ENCODE measurements at regions not wholly inside any gene's neighbourhood (a gene's known extent, or its start where the extent isn't known, plus 50 kb on each side); places are given as distances from the start of the nearest gene placed in this dataset.

DNA sequence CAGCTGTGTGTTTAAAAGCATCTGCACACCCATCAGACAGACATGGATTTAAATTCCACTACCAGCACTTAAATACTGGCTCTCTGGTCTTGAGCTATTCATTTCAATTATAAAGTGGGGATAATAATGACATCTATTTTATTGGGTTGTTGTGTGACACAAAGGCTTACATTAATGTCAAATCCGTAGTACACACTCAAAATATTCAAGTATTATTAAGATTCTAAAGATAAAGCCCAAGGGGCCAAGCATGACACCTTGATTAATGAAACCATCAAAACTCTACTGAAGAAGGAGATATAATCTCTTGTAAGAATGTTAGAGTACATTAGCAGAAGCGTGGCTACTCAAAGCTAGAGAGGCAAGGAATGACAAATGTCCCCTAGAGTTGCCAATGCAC is 743.0 kb downstream of the KCTD16 start:
- DNase-seq: no peak

DNA sequence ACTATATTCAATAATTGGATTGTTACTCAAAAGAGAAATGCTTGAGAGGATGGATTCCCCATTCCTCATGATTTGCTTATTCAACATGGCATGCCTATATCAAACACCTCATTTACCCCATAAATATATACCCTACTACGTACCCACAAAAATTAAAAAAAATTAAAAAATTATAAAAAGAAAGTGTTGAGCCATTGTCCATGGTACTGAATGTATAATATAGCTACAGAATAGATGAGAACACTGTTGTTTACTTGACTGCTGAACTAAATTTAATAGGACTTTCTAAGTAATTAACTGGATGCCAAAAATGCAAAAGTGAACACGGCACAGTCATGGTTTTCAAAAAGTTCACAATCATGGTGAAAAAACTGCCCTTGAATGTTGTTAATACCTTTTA is 725.8 kb downstream of the KCTD16 start:
- DNase-seq: no peak

DNA sequence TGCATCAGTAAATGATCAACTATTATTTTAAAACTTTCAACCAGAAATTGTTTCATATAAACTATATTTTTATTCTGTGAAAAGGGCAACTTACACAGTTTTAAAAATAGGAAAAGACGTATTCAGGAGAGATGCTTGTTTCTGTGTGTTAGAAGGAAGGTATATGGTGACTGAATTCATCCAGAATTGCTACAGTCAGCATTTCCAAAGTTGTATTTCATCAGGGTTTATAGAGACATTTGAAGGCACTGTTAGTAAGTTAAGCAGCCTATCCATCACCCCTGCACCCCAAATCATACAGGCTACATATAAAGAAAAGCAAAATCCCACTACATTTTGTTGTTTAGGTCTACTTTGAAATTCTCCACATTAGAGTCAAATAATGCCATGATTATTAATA is 716.0 kb downstream of the KCTD16 start:
- DNase-seq: no peak

DNA sequence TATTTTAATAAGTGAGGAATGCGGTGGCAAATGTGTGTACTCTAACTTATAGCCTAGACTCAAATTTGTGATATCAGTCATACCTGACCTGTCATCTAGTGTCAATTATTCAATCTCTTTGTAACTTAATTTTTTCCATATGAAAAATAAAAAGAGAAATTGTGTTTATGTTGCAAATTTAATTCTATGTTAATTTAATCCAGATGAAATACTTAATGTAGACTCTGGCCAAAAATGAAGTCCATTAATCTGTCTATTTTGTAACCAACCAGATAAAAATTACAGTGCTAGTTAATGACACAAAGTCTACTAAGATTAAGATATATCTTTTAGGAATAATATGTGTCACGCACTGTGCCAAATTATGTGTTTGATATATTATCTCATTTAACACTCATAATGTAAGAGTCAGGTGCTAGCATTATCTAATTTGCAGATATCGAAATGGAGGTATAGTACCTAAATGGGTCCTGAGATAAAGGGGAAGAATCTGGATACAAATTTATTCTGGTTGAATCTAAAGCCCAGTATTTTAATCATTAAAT is 712.1 kb downstream of the KCTD16 start:
- no peak for DNase-seq

DNA sequence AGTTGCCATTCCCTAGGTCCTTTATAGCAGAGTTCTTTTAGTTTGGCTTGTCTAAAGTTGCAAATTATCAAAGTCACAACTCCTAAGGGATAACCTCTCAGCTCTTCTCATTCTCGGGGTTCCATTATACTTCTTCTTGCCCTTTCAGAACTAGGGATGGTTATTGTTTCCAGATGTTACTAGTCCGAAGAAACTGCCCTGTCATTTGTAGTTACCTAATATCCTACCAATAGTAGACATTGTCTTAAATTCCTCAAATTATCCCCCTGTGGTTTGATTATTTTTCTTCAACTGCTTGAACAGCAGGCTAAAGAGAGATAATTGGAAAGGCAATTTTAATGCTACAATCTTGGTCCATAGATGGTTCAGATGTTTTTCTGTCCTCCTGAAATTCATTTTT is 709.8 kb downstream of the KCTD16 start:
- DNase-seq: no peak

DNA sequence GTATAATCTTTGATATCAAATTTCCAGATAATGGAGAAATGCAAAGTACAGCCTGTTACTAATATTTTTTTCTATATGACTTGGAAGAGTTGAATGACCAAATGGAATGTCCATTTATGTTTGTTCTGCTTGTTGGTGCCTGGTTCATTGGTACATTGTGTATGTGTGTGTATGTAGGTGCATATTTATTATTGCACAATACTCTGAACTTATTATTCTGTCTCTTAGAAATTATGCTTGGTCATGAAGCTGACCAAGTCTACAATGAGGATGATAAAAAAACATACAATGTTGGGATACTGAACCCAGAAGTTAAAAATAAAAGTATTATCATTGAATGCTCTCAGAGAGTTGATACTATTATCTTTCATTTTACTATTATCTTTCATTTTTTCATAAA is 706.3 kb downstream of the KCTD16 start:
- no peak for DNase-seq

DNA sequence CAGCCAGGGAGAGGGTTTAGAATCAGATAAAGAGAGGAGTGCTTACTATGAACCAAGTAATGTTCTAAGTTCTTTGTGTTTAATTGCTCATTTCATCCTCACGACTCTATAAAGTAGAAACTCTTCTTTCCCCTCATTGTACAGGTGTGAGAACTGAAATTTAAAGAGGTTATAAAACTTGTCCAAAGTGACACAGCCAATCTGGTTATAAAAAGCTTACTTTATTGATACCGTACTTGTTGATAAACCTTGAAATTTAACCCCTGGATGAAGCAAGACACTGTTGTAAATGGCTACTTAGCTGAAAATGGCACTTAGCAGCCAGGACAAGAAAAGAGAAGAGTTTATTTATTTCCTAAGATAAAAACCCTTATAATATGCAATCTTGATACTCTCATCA is 702.4 kb downstream of the KCTD16 start:
- DNase-seq: no peak

DNA sequence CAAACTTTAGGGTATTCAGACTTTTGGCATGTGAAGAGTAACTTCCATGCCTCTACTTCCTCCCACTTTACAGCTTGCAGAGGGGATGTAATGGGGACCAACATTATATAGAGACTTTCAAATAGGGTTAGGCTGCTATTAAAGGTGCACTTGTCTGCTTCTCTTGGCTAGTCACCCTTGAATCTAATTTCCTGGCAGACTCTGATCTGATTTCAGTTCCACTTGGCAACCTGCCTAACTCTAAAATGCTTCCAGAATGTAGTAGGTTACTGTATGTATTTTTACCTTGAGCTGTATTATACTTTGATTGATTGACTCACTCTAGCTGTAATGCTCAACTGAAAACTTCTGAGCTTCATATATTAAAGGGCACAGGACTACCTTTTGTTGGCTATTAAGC is 693.4 kb downstream of the KCTD16 start:
- DNase-seq: no peak

DNA sequence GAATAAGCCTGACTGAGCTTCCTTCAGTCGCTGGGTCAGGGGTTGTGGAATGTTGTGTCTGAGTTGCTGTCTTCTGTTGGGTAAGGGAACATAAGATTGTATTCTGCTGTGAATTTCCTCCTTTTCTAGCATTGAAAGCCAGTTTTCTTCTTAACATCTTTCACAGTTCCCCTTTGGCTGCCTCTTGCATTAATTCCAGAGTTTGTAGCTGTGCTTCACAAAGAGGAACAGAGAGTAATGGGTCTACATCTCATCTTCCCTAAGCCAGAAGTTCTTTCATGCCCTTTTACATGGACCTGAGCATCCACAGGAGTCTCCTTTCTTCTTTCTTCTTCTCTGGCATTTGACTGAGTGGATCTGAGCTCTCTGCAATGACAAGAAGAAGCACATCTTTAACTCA is 686.8 kb downstream of the KCTD16 start:
- DNase-seq: no peak

DNA sequence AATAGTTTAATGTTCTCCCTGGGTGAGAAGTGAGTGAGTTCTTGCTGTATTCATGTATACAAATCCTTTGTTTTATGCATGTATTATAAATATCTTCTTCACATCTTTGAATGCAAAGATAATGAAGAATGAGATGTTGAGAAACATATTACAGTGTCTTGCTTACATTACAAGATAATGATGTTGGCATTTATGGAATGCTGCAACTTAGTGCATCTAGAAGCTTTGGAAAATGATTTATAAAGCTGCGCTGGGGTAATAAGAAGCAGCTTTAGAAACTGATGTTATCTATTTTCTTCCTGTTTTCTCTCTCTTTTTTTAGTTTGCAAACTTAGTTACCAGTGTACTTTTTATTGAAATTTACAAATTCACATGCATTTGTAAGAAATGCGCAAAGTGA is 673.4 kb downstream of the KCTD16 start:
- no peak for DNase-seq

DNA sequence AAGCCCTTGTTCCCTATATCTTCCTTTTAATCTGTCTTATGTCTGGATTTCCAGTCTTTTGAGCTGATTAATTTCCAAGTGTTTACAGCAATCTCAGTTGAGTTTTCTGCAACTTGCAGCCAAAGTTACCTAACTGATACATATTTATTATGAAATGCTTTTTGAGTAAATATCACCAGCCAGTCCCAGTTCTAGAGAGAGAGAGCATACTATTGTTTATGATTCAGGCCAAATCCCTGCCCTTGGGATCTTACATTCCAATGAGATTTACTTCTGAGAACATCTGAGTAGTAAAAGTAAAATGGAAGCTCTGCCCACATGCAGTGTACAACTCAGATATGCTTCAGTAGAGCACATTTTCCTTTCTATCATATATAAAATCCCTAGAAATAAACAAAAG is 661.7 kb downstream of the KCTD16 start:
- no peak for DNase-seq

DNA sequence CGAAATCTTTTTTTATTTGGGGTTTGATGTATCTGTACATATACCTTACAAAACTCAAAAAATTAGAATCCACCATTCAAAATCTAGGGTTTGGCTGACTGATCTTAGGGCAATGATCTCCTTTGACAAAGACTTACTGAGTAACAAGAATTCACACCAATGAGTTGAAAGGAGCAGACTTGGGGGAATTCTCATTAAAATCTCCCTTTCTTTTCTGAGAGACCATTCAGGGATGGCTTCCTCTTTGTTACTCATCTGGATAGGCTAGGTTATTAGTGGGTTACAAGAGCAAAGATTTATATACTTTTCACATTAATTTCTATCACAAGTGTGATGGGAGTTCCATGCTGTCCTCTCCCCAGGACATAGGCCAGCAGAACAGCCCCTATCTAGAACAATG is 661.0 kb downstream of the KCTD16 start:
- no peak for DNase-seq

DNA sequence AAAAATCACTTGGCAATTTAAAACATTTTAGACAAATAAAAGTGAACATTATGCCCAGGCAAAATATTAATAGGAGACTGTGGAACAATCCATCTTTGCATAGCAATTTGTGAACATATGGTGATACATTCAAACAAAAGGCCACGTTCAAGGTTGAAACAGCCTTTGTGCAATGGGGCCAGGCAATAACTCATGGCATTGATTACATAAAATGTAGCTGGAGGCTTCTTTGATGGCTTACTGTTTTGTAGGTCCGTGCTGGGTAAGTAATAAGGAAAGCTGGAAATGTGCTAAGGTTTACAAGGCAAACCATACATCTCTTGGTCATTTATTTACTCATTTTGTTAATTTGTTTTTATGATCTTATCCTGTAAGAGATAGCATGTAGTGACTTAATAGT is 651.8 kb downstream of the KCTD16 start:
- DNase-seq: no peak

DNA sequence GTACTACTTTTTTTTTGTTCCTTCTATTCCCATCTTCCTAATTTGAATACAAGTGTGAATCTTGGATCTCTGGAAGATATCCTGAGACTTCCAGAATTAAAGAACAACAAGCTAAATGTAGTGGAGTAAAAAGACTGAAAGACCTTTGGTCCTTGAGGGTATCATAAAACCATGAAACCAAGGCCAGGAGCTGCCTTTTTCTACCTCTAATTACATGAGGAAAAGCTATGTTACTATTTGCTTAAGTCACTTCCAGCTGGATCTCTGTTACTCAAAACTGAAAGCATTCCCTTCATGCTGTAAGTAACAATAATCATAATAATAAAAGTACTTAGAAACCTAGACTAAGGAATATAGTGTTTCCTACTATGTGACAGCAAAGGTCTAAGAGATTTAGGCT is 649.6 kb downstream of the KCTD16 start:
- no peak for DNase-seq

DNA sequence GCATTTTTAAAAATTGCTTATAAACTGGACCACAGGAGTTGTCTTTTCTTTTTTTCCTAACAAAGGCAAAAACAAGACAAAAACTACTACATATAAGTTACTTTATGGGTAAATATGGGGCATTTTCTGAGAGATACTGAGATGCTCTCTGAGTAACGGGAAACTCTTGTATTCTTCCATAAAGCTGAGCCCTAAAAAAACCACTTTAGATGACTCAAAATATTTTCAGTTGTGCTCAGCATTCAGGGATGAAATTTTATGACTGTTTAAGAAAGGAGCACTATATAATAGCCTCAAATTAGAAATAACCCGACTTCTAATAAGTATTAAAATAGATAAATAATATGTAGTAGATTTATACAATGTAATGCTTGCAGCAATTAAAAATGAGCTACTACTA is 644.5 kb downstream of the KCTD16 start:
- DNase-seq: no peak

DNA sequence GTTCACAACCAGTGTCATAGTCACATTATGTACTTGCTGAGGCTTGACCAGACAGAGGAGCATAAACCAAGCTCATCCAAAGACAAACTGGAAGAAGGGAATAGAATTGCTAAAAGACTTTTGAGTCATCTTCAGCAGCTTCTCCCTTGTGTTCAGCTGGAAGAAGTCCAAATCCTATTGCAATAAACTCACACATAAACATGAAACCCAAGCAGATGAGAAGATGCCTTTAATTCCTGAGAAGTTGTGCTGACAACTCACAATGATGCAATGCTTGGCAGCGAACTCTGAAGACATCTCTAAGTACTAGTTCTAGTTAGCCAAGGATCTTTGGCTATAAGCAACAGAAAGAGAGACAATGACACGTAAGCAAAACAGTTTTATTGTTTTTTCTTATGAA is 642.1 kb downstream of the KCTD16 start:
- DNase-seq: no peak

DNA sequence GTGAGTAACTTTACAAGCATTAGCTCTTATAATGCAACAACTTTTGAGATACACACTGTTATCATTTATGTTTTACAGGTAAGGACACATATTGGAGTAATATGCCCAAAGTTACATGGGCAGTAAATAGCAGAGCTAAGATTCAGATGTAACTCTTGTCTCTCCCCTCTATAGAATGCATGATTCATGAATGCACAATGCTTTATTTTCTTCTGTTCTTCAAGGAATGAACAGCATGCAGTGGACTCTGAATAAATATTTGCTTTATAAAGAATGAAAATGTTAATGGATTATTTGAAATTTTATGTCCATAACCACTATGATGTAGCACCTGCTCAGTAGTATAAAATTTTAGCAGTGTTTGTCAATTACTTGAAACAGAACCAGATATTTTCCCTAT is 629.5 kb downstream of the KCTD16 start:
- no peak for DNase-seq

DNA sequence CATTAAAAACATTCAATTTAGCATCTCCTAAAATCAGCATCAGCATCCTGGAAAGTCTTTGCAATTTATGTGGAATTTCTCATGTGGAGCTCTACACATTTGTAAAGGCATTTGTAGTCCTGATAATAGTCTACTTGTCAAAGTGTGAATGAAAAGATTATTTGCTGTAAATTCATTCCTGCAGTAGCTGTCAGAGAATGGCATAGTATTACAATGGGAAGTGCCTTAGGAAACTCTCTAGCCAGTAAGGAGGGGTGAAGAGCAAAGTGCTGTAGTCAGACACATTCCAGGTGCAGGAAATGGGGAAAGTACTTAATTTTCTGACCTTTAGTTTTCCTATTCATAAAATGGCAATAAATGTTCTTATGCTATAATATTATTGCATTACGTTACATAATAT is 627.9 kb downstream of the KCTD16 start:
- no peak for DNase-seq

DNA sequence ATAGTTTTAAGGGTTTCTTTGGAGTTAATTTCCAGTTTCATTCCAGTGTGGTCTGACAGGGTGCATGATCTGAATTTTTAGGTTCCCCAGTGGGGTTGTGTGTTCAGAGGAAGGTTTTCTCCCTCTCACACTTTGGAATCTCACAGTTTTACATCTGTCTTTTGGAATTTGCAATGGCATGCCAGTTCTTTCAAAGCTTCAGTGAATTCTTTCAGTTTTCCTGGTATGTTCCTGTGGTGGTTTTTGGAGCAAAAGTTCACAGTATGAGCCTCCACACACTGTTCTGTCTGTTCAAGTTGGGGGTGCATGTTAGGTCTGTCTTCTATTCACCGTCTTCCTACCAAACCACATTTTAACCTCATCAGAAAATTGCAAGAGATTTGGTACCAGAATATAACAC is 624.2 kb downstream of the KCTD16 start:
- DNase-seq: no peak

DNA sequence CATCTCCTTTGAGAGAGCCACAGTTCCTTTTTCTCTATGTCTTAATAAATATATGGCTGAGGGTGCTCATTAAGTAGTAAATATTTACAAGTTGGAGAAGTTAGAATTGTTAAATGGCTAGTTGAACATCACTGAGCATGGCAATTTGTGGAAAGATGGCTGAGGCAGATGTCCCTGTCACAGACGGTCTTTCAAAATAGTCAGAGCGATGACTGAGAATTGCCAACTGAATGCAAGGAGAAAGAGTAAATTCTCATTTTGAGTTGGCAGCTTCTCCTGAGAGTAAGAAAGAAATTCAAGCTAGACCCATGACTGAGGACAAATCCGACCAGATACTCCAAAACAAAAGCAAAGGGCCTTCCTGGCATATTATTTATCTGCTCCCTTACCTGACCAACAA is 617.9 kb downstream of the KCTD16 start:
- no peak for DNase-seq

DNA sequence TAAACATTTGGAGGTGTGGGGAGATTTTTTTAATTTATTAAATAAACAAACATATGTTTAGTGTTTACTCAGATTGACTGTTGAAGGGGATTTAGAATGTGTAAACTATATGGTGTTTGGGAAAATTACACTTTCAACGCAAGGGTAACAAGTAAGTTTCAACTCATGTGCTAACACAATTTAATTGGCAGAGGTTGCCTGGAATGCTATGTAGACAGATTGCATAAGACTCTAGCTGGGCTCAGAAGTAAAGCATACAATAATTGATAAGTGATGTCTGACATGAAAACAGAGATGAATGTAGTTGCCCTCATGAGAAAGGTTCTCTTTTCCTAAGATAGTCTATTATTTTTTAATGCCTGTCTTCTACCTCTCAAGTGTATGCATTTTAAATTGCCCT is 617.4 kb downstream of the KCTD16 start:
- no peak for DNase-seq

DNA sequence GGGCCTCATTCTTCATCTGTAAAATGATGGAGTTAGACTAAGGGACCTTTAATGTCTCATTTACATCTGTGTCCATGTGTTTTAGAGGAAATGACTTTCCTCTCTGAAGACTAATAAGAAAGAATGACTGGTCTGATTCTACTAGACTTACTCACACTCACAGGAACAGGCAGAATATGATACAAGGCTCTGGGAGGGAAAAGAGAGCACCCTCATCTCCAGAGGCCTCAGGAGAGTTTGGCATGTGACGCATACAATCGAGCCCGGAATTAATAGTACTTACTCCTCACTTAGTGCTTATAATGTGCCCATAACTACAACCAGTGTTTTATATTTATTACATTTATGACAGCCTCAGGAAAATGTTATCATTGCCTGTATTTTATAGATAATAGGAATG is 608.7 kb downstream of the KCTD16 start:
- no peak for DNase-seq

DNA sequence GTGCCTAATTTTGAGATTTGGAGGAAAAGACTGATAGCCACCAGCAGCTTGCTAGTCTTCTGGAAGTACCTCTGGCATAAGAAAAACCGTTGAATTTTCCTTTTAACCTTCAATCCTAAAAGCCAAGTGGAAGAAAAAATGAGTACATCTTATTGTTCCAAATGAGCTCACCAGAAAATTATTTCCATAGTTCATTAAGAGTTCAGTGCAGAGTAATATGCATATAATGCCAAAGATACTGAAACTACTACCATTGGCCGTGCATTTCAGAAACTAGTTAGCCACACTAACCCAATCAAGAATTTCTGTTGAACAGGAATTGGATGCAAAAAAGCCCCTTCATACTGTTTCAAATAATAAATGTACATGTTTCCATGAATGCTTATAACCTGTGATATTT is 607.9 kb downstream of the KCTD16 start:
- DNase-seq: no peak

DNA sequence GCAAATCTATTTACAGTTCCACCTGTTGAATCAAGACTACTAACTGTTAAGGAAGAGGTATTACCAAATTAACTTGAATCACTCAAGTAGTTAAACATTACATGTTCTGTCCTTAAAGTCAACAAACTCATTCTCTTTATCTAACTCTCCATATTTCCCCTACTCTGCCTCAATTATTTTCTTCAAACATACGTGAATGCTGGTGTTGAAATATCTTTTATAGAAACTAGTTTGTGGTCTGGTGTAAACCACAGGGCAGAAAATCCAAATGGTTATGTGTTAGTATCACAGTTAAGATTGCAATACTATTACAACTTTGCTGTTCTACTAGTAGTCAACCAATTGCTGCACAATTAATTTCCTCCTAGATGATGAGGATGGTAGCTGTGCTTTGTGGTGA is 603.5 kb downstream of the KCTD16 start:
- no peak for DNase-seq

DNA sequence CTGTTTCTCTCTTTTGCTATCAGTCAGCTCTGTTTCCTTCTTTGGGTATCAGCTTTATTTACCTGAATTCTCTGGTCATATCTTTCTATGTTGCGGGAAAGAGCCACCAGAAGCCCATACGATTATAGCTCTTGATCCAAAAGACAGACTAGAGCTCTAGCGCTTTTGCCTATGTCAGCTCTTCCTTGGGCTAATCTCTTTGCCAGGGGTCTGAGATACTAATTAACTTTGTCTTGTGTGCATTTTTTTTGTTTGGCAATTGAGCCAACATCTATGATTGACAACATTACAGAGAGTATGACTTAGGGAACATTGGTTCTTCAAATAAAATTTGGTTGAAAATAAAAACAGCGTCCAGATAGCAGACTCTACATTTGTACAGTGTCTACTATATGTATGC is 603.0 kb downstream of the KCTD16 start:
- DNase-seq: no peak

DNA sequence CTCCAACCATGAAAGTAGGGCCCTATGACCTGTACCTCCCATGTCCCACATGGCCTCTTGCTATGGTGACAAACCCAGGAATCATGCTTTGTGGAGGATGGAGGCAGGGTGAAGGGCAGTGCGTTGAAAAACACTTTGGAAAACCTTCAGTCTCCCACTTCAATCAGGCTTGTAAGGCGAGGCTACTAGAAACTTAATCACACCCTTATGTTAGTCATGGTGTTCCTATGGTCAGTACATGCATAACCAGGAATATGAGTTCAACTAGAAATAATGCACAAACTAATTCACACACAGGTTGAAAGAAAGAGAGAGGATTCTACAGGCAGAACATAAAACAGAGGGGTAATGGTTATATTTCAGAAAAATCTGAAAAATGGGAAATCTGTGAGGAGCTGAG is 601.1 kb downstream of the KCTD16 start:
- no peak for DNase-seq

Data from CD4-positive, alpha-beta T cell treated with Interleukin-12 subunit alpha and Interleukin-12 subunit beta, for 1 hour (primary cell).